Mesenchymal stem cell (in vitro differentiated cells and primary cell): ENCODE measurements at regions not wholly inside any gene's neighbourhood (a gene's known extent, or its start where the extent isn't known, plus 50 kb on each side); places are given as distances from the start of the nearest gene placed in this dataset.
"Not testable (repeated sequence)": the region's sequence is repeated elsewhere in the genome, so short reads cannot be mapped to it uniquely, and the experiment has no call there.

Experiments used
- DNase-seq: peaks from one replicate; pipeline ENCODE4 v3.0.0-alpha.2; 2013
- H2AFZ ChIP-seq: one replicate; pipeline ENCODE4 v1.6.1; 2013; ENCODE audit warnings: low read depth, mild to moderate bottlenecking, control low read depth, inconsistent platforms, low read length, moderate library complexity
- H2AK5ac ChIP-seq: 2 replicates; pipeline ENCODE4 v1.6.1; 2013; ENCODE audit warnings: low read length, moderate library complexity, mild to moderate bottlenecking, inconsistent platforms; ENCODE audit not compliant: severe bottlenecking
- H2BK120ac ChIP-seq: one replicate; pipeline ENCODE4 v1.6.1; 2013; ENCODE audit warnings: low read depth, mild to moderate bottlenecking, inconsistent platforms, low read length, moderate library complexity
- H2BK12ac ChIP-seq, 2 experiments: one replicate each; pipeline ENCODE4 v1.6.1; 2013; ENCODE audit warnings: inconsistent platforms in 2 of 2, low read length in 2 of 2, mild to moderate bottlenecking in 2 of 2, moderate library complexity in 2 of 2, control low read depth in 1 of 2
- H2BK15ac ChIP-seq: one replicate; pipeline ENCODE4 v1.6.1; 2013; ENCODE audit warnings: mild to moderate bottlenecking, low read depth, inconsistent platforms; ENCODE audit not compliant: poor library complexity, severe bottlenecking
- H2BK5ac ChIP-seq: 2 replicates; pipeline ENCODE4 v1.6.1; 2013; ENCODE audit warnings: low read depth, mild to moderate bottlenecking, low read length, control low read depth, inconsistent platforms; ENCODE audit not compliant: poor library complexity, severe bottlenecking
- H3K14ac ChIP-seq, 2 experiments: one replicate each; pipeline ENCODE4 v1.6.1; 2013; ENCODE audit warnings: inconsistent platforms in 2 of 2, low read length in 2 of 2, control low read depth in 1 of 2, mild to moderate bottlenecking in 1 of 2, moderate library complexity in 1 of 2
- H3K18ac ChIP-seq, 2 experiments: one replicate each; pipeline ENCODE4 v1.6.1; 2013; ENCODE audit warnings: inconsistent platforms in 2 of 2, low read length in 2 of 2, control low read depth in 1 of 2, low read depth in 1 of 2, mild to moderate bottlenecking in 1 of 2
- H3K23ac ChIP-seq, 2 experiments: one replicate each; pipeline ENCODE4 v1.6.1; 2013; ENCODE audit warnings: inconsistent platforms in 2 of 2, low read length in 2 of 2, mild to moderate bottlenecking in 2 of 2, moderate library complexity in 2 of 2, control low read depth in 1 of 2
- H3K27ac ChIP-seq: 2 replicates; pipeline ENCODE4 v1.5.1; 2013; ENCODE audit warnings: mild to moderate bottlenecking, moderate library complexity, low read length, control low read depth, inconsistent platforms; ENCODE audit not compliant: poor library complexity, severe bottlenecking
- H3K27me3 ChIP-seq, 2 experiments: 2 replicates each; pipeline versions ENCODE4 v1.6.1 to v1.7.0; 2013; ENCODE audit warnings: low read length in 2 of 2, mild to moderate bottlenecking in 2 of 2, moderate library complexity in 2 of 2, control low read depth in 1 of 2, inconsistent platforms in 1 of 2; ENCODE audit not compliant: control insufficient read depth in 1 of 2, insufficient read depth in 1 of 2
- H3K36me3 ChIP-seq, 2 experiments: 2 replicates each; pipeline versions ENCODE4 v1.6.1 to v1.7.0; 2013; ENCODE audit warnings: low read length in 2 of 2, control low read depth in 1 of 2, inconsistent platforms in 1 of 2, low read depth in 1 of 2, mild to moderate bottlenecking in 1 of 2; ENCODE audit not compliant: insufficient read depth in 2 of 2, control insufficient read depth in 1 of 2
- H3K4ac ChIP-seq, 2 experiments: one replicate each; pipeline ENCODE4 v1.6.1; 2013; ENCODE audit warnings: inconsistent platforms in 2 of 2, low read length in 2 of 2, mild to moderate bottlenecking in 2 of 2, moderate library complexity in 2 of 2, control low read depth in 1 of 2, low read depth in 1 of 2
- H3K4me1 ChIP-seq: 2 replicates; pipeline ENCODE4 v1.6.1; 2013; ENCODE audit warnings: low read depth, low read length, control low read depth; ENCODE audit not compliant: control insufficient read depth, insufficient read depth
- H3K4me2 ChIP-seq: 2 replicates; pipeline ENCODE4 v1.6.1; 2013; ENCODE audit warnings: low read length, mild to moderate bottlenecking, inconsistent platforms; ENCODE audit not compliant: poor library complexity, severe bottlenecking
- H3K4me3 ChIP-seq, 2 experiments: 2 replicates each; pipeline versions ENCODE4 v1.5.1 to v1.7.0; 2013; ENCODE audit warnings: low read length in 2 of 2, mild to moderate bottlenecking in 2 of 2, control low read depth in 1 of 2, low read depth in 1 of 2; ENCODE audit not compliant: insufficient read depth in 1 of 2
- H3K79me1 ChIP-seq: replicated peaks from 2 replicates; pipeline ENCODE4 v1.6.1; 2013; ENCODE audit warnings: mild to moderate bottlenecking, control low read depth, low read length, inconsistent platforms; ENCODE audit not compliant: poor library complexity, severe bottlenecking
- H3K9ac ChIP-seq: 2 replicates; pipeline ENCODE4 v1.7.0; 2013; ENCODE audit warnings: mild to moderate bottlenecking, low read length, moderate library complexity
- H3K9me3 ChIP-seq: 2 replicates; pipeline ENCODE4 v1.7.0; 2013; ENCODE audit warnings: mild to moderate bottlenecking, low read length; ENCODE audit not compliant: control insufficient read depth
- H4K8ac ChIP-seq: one replicate; pipeline ENCODE4 v1.6.1; 2013; ENCODE audit warnings: inconsistent platforms, mild to moderate bottlenecking, low read length, moderate library complexity
- H4K91ac ChIP-seq: one replicate; pipeline ENCODE4 v1.6.1; 2013; ENCODE audit warnings: mild to moderate bottlenecking, low read length, inconsistent platforms
- WGBS: methylation state at CpG from one replicate; pipeline ENCODE4 v1.1.7; 2013; ENCODE audit warnings: mixed read lengths; 5-methylcytosine and 5-hydroxymethylcytosine counted together

DNA sequence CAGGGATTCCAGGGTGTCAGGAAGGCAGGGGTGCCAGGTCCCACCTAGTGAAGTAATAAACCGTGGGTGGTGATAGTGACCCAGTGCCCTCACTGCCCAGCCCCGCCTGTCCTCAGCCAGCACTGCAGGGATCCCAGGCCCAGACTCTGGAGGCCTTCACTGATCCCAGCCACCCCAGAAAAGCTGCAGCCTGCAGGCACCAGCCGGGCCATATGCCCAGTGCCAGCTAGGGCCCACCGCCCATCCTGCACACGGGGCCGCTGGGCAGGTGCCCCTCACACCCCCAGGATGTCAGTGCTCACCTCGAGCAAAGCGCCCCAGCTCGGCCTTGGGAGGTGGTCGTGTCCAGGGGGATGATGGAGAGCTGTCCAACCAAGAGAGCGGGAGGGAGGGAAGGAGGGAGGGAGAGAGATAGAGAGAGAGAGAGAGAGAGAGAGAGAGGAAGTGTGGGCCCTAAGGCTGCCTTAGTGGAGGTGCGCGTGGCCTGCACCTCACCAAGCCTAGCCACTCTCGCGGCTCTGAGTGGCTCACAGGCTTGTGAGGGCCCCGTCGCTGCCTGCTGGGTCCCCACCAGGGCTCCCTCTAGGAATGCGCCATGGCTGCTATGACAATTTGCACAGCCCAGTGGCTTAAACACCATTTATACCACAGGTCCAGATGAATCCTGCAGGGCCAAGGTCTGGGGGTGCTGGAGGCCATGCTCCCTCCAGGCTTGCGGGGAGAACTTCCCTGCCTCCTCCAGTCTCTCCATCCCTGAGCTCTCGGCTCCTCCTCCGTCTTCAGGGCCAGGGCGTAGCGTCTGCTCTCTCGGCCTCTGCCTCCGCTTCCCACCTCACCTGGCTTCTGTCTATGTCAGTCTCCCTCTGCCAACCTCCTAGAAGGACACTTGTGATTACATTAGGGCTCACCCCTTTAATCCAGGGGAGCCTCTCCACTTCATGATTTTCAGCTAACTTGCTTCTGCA, 401.0 kb downstream of the TMEM121 start:
- no peak overlapping the region for H2BK120ac ChIP-seq
- no peak overlapping the region for H2AK5ac ChIP-seq
- no peak overlapping the region for H3K18ac ChIP-seq
- no peaks in the 10 kb centered on the region for H3K36me3 ChIP-seq
- no peak overlapping the region for H2BK15ac ChIP-seq
- no peak overlapping the region for H3K4me2 ChIP-seq
- no peaks in the 10 kb centered on the region for H3K9me3 ChIP-seq
- H3K14ac ChIP-seq, result no peak overlapping the region
- no peak overlapping the region for H3K23ac ChIP-seq
- no peak overlapping the region for H3K4me3 ChIP-seq
- no peak for DNase-seq
- H2BK5ac ChIP-seq, result no peak overlapping the region
- H2BK12ac ChIP-seq, result no peak overlapping the region
- no peak overlapping the region for H3K4ac ChIP-seq
- H3K79me1 ChIP-seq, result no peaks in the 10 kb centered on the region
- no peak overlapping the region for H3K9ac ChIP-seq
- H2AFZ ChIP-seq, result no peak overlapping the region
- H3K27me3 ChIP-seq, result no peaks in the 10 kb centered on the region
- H3K27ac ChIP-seq, result no peak overlapping the region
- no peaks in the 10 kb centered on the region for H3K4me1 ChIP-seq
- WGBS, result 76% methylated on average over 24 of the region's 25 CpGs
- H4K91ac ChIP-seq, result no peak overlapping the region
- no peak overlapping the region for H4K8ac ChIP-seq

- not testable (repeated sequence) for H3K36me3 ChIP-seq, H3K4me2 ChIP-seq, H4K91ac ChIP-seq, H2BK5ac ChIP-seq, H3K4ac ChIP-seq, H2AK5ac ChIP-seq, H3K9me3 ChIP-seq, H2BK15ac ChIP-seq, H2AFZ ChIP-seq, DNase-seq, H3K4me3 ChIP-seq, H3K18ac ChIP-seq, H4K8ac ChIP-seq, H3K79me1 ChIP-seq, H3K14ac ChIP-seq, H2BK12ac ChIP-seq, H3K4me1 ChIP-seq, H2BK120ac ChIP-seq, H3K27me3 ChIP-seq, H3K23ac ChIP-seq, H3K27ac ChIP-seq, H3K9ac ChIP-seq
- 86% methylated on average over 22 of the region's 23 CpGs for WGBS
Observed at GRCh38 chr14:105928171-105929111, 402.1 kb downstream of the TMEM121 start.

- H3K36me3 ChIP-seq, result no peaks in the 10 kb centered on the region
- no peak overlapping the region for H4K91ac ChIP-seq
- no peak overlapping the region for H3K4me2 ChIP-seq
- DNase-seq, result no peak
- H3K79me1 ChIP-seq, result no peaks in the 10 kb centered on the region
- H3K23ac ChIP-seq, result no peak overlapping the region
- H3K4me1 ChIP-seq, result no peaks in the 10 kb centered on the region
- no peak overlapping the region for H3K4ac ChIP-seq
- H3K9ac ChIP-seq, result no peak overlapping the region
- no peak overlapping the region for H4K8ac ChIP-seq
- H2AFZ ChIP-seq, result no peak overlapping the region
- H2BK5ac ChIP-seq, result no peak overlapping the region
- peaks cover 4% of the 10 kb centered on the region for H3K9me3 ChIP-seq
- H2AK5ac ChIP-seq, result no peak overlapping the region
- WGBS, result 82% methylated on average over 14 of the region's 14 CpGs
- H3K27me3 ChIP-seq, result no peaks in the 10 kb centered on the region
- no peak overlapping the region for H2BK120ac ChIP-seq
- no peak overlapping the region for H2BK15ac ChIP-seq
- H3K27ac ChIP-seq, result no peak overlapping the region
- H2BK12ac ChIP-seq, result no peak overlapping the region
- no peak overlapping the region for H3K4me3 ChIP-seq
- H3K18ac ChIP-seq, result no peak overlapping the region
- no peak overlapping the region for H3K14ac ChIP-seq
Observed at GRCh38 chr14:105929327-105930081, 403.1 kb downstream of the TMEM121 start.
